ENCODE measurements at regions not wholly inside any gene's neighbourhood (a gene's known extent, or its start where the extent isn't known, plus 50 kb on each side); places are given as distances from the start of the nearest gene placed in this dataset.
"Not testable (repeated sequence)": the region's sequence is repeated elsewhere in the genome, so short reads cannot be mapped to it uniquely, and the experiment has no call there.

DNA sequence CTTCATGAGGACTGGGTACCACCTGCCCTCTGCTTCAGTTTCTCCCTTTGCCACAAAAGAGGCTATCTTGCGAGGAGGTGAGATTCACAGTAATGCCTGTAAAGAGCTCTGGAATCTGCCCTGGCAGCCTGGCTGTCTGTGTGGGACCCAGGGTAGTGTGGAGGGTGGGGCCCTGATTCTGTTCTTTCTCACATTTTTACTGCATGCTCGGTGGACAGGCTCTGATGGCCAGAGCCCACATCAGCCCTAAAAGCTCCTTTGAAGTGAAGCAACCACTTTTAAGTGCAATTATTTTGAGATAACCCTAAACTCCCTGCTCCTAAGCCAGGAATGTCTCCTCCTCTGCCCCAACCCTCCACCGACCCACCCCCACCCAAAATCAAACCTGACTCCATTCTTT is 92.1 kb upstream of the PODXL start:
- TF ChIP-seq, protein P1, sequence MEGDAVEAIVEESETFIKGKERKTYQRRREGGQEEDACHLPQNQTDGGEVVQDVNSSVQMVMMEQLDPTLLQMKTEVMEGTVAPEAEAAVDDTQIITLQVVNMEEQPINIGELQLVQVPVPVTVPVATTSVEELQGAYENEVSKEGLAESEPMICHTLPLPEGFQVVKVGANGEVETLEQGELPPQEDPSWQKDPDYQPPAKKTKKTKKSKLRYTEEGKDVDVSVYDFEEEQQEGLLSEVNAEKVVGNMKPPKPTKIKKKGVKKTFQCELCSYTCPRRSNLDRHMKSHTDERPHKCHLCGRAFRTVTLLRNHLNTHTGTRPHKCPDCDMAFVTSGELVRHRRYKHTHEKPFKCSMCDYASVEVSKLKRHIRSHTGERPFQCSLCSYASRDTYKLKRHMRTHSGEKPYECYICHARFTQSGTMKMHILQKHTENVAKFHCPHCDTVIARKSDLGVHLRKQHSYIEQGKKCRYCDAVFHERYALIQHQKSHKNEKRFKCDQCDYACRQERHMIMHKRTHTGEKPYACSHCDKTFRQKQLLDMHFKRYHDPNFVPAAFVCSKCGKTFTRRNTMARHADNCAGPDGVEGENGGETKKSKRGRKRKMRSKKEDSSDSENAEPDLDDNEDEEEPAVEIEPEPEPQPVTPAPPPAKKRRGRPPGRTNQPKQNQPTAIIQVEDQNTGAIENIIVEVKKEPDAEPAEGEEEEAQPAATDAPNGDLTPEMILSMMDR (IDR thresholded peaks at IDR 0.05; ENCODE audit: extremely low read depth, missing control alignments) = no peak
- no peak for DNase-seq (ENCODE audit: low spot score)

GRCh38 chr7:131646203-131646602 is 89.8 kb upstream of the PODXL start:
- no peak for DNase-seq (ENCODE audit: low spot score)
- TF ChIP-seq, protein P1 (IDR thresholded peaks at IDR 0.05; ENCODE audit: extremely low read depth, missing control alignments) = no peak

DNA sequence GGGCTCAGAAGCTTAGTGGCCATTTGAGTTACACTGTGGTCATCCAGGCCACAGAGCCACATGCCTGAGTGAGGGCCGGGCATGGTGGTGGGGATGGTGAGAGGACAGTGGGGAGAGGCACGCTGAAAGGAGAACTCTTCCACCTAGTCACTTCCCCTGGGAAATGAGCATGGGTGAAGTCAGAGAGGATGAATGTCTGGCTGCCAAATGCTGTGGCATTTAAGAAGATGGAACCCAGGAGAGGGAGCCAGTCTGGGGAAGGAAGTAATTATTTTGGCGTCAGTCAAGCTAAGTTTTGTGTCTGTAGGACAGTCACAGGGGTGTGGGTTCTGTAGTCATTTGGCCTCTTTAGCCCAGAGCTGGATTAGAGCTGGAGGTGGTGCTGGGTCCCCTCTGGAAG is 86.0 kb upstream of the PODXL start:
- no peak for DNase-seq (ENCODE audit: low spot score)
- TF ChIP-seq, protein P1 (IDR thresholded peaks at IDR 0.05; ENCODE audit: extremely low read depth, missing control alignments) = no peak

GRCh38 chr7:131640686-131641085 is 84.3 kb upstream of the PODXL start:
- no peak for DNase-seq (ENCODE audit: low spot score)
- TF ChIP-seq, protein P1 (IDR thresholded peaks at IDR 0.05; ENCODE audit: extremely low read depth, missing control alignments) = no peak

GRCh38 chr7:131638641-131639430 is 82.4 kb upstream of the PODXL start:
- no peak for DNase-seq (ENCODE audit: low spot score)
- TF ChIP-seq, protein P1 (IDR thresholded peaks at IDR 0.05; ENCODE audit: extremely low read depth, missing control alignments) = no peak

- TF ChIP-seq, protein P1 (IDR thresholded peaks at IDR 0.05; ENCODE audit: extremely low read depth, missing control alignments) = no peak
- DNase-seq (ENCODE audit: low spot score) = no peak
Observed at GRCh38 chr7:131637859-131638258, 81.4 kb upstream of the PODXL start.

DNA sequence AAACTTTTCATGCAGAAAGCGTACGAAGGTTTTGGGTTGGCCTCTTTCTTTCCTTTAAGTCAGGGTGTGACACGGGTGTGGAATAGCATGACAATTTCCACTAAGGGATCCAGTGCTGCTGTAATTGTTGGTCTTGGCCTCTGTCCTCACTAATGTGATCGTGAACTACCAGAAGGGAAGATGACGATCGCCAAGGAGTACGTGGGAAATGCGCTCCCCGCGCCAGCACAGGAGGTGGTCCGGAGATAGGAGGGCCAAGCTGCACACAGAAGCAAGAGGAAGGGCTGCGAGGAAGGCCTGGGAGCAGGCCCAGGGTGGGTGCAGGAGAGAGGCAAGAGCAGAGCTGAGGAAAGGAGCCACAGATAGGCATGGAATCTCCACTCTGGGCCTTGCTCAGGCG is 79.7 kb upstream of the PODXL start:
- DNase-seq (ENCODE audit: low spot score) = no peak
- TF ChIP-seq, protein P1 (IDR thresholded peaks at IDR 0.05; ENCODE audit: extremely low read depth, missing control alignments) = no peak

DNA sequence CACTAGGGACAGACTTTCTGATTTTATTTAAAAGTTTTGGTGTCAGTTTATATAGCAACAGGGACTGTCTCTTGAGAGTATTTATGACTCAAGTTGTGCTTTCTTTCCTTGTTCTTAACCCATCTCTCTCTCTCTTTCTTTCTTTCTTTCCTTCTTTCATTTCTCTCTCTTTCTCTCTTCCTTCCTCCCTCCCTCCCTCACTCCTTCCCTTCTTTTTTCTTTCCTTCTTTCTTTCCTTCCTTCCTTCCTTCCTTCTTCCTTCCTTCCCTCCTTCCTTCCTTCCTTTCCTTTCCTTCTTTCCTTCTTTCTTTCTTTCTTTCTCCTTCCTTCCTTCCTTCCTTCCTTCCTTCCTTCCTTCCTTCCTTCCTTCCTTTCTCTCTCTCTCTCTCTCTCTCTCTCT is 77.8 kb upstream of the PODXL start:
- DNase-seq (ENCODE audit: low spot score) = not testable (repeated sequence)
